GM23338 (cell line): ENCODE measurements at regions not wholly inside any gene's neighbourhood (a gene's known extent, or its start where the extent isn't known, plus 50 kb on each side); places are given as distances from the start of the nearest gene placed in this dataset.

Source experiments
- ATAC-seq: fragments of 200-7000 bp; cut with Tn5 transposase; 3 replicates; pipeline ENCODE4 v1.9.1; 2020
- DNase-seq: peaks from one replicate; pipeline ENCODE4 v3.0.0-alpha.2; 2015; ENCODE audit warnings: low spot score
- H2AFZ ChIP-seq: fragments of 200-600 bp; sonication (generic); 2 replicates; pipeline ENCODE4 v1.8.0; 2016; ENCODE audit warnings: antibody characterized with exemption, mild to moderate bottlenecking, moderate library complexity
- H3F3A ChIP-seq: fragments of 200-600 bp; sonication (generic); replicated peaks from 2 replicates; pipeline ENCODE4 v1.8.0; 2017; ENCODE audit warnings: antibody characterized with exemption, mixed run types, low read depth
- H3K27ac ChIP-seq: fragments of 200-600 bp; sonication (generic); 2 replicates; pipeline ENCODE4 v1.6.1; 2016; ENCODE audit warnings: low read depth
- H3K27me3 ChIP-seq: fragments of 200-600 bp; sonication (generic); 2 replicates; pipeline ENCODE4 v1.8.0; 2016; ENCODE audit warnings: mild to moderate bottlenecking, mixed run types, moderate library complexity; ENCODE audit not compliant: insufficient read depth
- H3K36me3 ChIP-seq: fragments of 200-600 bp; sonication (generic); 2 replicates; pipeline ENCODE4 v1.8.0; 2016; ENCODE audit warnings: mild to moderate bottlenecking; ENCODE audit not compliant: insufficient read depth
- H3K4me1 ChIP-seq: fragments of 200-600 bp; sonication (generic); 2 replicates; pipeline ENCODE4 v1.8.0; 2016; ENCODE audit warnings: mild to moderate bottlenecking, moderate library complexity; ENCODE audit not compliant: insufficient read depth
- H3K4me2 ChIP-seq: fragments of 200-600 bp; sonication (generic); 2 replicates; pipeline ENCODE4 v1.7.1; 2017; ENCODE audit warnings: mixed run types
- H3K4me3 ChIP-seq: fragments of 200-600 bp; sonication (generic); 2 replicates; pipeline ENCODE4 v1.6.1; 2016; ENCODE audit warnings: mixed run types
- H3K79me2 ChIP-seq: fragments of 200-600 bp; sonication (generic); replicated peaks from 2 replicates; pipeline ENCODE4 v1.8.0; 2017; ENCODE audit warnings: mild to moderate bottlenecking; ENCODE audit not compliant: insufficient read depth
- H3K9me2 ChIP-seq: fragments of 200-600 bp; sonication (generic); 2 replicates; pipeline ENCODE4 v1.8.0; 2017; ENCODE audit not compliant: insufficient read depth
- H4K20me1 ChIP-seq: fragments of 200-600 bp; sonication (generic); replicated peaks from 2 replicates; pipeline ENCODE4 v1.8.0; 2017; ENCODE audit warnings: mild to moderate bottlenecking; ENCODE audit not compliant: insufficient read depth
- H3K27ac Mint-ChIP-seq: 2 replicates; pipeline ENCODE4 v1.8.0; 2020; ENCODE audit warnings: inconsistent platforms, mild to moderate bottlenecking, moderate library complexity, mixed read lengths
- H3K27me3 Mint-ChIP-seq: 3 replicates; pipeline ENCODE4 v1.8.0; 2022; ENCODE audit warnings: low read depth, mild to moderate bottlenecking, moderate library complexity, mixed read lengths, inconsistent platforms; ENCODE audit not compliant: insufficient read depth, poor library complexity
- H3K36me3 Mint-ChIP-seq: 3 replicates; pipeline ENCODE4 v1.8.0; 2021; ENCODE audit warnings: low read depth, mild to moderate bottlenecking, inconsistent platforms, moderate library complexity, mixed read lengths
- H3K4me1 Mint-ChIP-seq: 3 replicates; pipeline ENCODE4 v1.8.0; 2020; ENCODE audit warnings: mild to moderate bottlenecking, inconsistent platforms, mixed read lengths
- H3K4me3 Mint-ChIP-seq: 3 replicates; pipeline ENCODE4 v1.8.0; 2021; ENCODE audit warnings: moderate library complexity, mild to moderate bottlenecking, inconsistent platforms, mixed read lengths
- H3K9me3 Mint-ChIP-seq: 3 replicates; pipeline ENCODE4 v1.8.0; 2020; ENCODE audit warnings: moderate library complexity, mild to moderate bottlenecking, inconsistent platforms, mixed read lengths
- CREB1 ChIP-seq: fragments of 250-450 bp; sonication (Bioruptor Pico); IDR thresholded peaks from 2 replicates; pipeline ENCODE4 v1.5.0; 2020; ENCODE audit warnings: low read depth, mild to moderate bottlenecking, moderate library complexity
- EZH2 ChIP-seq: fragments of 200-600 bp; sonication (generic); IDR thresholded peaks from one replicate; pipeline ENCODE4 v1.8.0; 2017; ENCODE audit warnings: antibody characterized with exemption, mild to moderate bottlenecking, low read depth; ENCODE audit not compliant: unreplicated experiment
- EZH2phosphoT487 ChIP-seq: fragments of 200-600 bp; sonication (generic); IDR thresholded peaks from one replicate; pipeline ENCODE4 v1.8.1; 2018; ENCODE audit warnings: antibody characterized with exemption; ENCODE audit not compliant: unreplicated experiment
- JUNB ChIP-seq: IDR thresholded peaks from one replicate; pipeline ENCODE4 v1.6.1; 2016; ENCODE audit warnings: antibody characterized with exemption; ENCODE audit not compliant: unreplicated experiment
- NANOG ChIP-seq: IDR thresholded peaks from 2 replicates; pipeline ENCODE4 v1.6.1; 2016; ENCODE audit warnings: antibody characterized with exemption, borderline replicate concordance
- POLR2AphosphoS5 ChIP-seq: IDR thresholded peaks from 2 replicates; pipeline ENCODE4 v1.6.1; 2016; ENCODE audit warnings: antibody characterized with exemption, low read depth
- STAT1 ChIP-seq: IDR thresholded peaks from one replicate; pipeline ENCODE4 v1.6.1; 2016; ENCODE audit warnings: antibody characterized with exemption; ENCODE audit not compliant: unreplicated experiment
- ZNF114 ChIP-seq: fragments of 250-450 bp; sonication (Bioruptor Pico); IDR thresholded peaks from 2 replicates; pipeline ENCODE4 v1.5.0; 2020; ENCODE audit warnings: mild to moderate bottlenecking, moderate library complexity
- ZNF331 ChIP-seq: fragments of 250-450 bp; sonication (Bioruptor Pico); IDR thresholded peaks from 2 replicates; pipeline ENCODE4 v1.5.0; 2020; ENCODE audit warnings: low read depth, mild to moderate bottlenecking, moderate library complexity
- TF ChIP-seq, protein P1 (sequence below): IDR thresholded peaks from 2 replicates; pipeline ENCODE4 v1.6.1; 2016; ENCODE audit warnings: antibody characterized with exemption
- TF ChIP-seq, protein P2 (sequence below): IDR thresholded peaks from one replicate; pipeline ENCODE4 v1.6.1; 2018; ENCODE audit warnings: antibody characterized with exemption; ENCODE audit not compliant: unreplicated experiment
- TF ChIP-seq, protein P3 (sequence below): fragments of 250-450 bp; sonication (Bioruptor Pico); IDR thresholded peaks from 2 replicates; pipeline ENCODE4 v1.5.0; 2020; ENCODE audit warnings: mild to moderate bottlenecking, moderate library complexity
- TF ChIP-seq, protein P4 (sequence below), 2 experiments: fragments of 200-600 bp in 1 of 2; sonication (generic) in 1 of 2; conservative IDR thresholded peaks; 2 replicates each; pipeline versions ENCODE4 v1.5.1 to v1.6.1; 2016 to 2017; ENCODE audit warnings: antibody characterized with exemption in 2 of 2, low read depth in 2 of 2, mild to moderate bottlenecking in 2 of 2, moderate library complexity in 1 of 2

DNA sequence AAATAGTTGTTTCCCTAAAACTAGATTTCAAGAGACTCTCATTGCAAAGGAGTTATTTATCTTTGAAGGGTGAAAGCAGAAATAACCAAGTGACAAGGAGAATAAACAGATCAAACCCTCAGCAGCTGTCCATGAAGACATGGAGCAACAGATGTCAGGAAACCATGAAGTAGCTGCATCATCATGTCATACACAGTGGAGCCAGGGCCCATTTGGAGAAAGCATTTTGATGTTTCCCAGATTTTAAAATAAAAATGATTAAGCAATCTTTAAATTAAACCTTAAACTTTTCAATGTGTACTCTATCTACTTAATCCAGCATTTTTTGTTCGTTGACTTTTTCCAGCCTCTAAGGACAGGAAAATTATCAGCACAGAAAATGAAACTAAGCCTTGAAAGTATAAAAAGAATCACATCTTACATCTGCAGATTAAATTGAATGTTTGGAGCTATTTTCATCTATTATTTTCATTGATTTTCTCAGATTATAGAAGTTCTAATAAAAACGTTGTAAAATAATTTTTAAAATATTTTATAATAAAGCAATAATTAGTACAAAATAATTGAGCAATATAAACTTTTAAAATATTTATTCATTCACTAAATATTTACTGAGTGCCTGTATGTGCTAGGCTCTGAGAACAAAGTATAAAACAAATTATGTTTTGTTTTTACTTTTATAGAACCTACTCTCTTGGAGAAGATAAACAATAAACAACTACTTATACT lies 860.1 kb downstream of the BCL11A start:
- Histone ChIP-seq H3F3A (no peaks in the 10 kb centered on the region), H3K27ac (no peak overlapping the region), H3K27me3 (no peaks in the 10 kb centered on the region), H3K36me3 (no peaks in the 10 kb centered on the region), H4K20me1 (no peaks in the 10 kb centered on the region), H3K79me2 (no peaks in the 10 kb centered on the region), H3K4me2 (no peak overlapping the region), H3K4me1 (peaks cover 4% of the 10 kb centered on the region; the same call in 1 of the 2 replicates), H2AFZ (no peak overlapping the region), H3K4me3 (no peak overlapping the region), H3K9me2 (no peaks in the 10 kb centered on the region)
- Mint-ChIP-seq H3K4me3 (no peak overlapping the region), H3K36me3 (no peaks in the 10 kb centered on the region; the same call in 2 of the 3 replicates), H3K9me3 (peaks cover 4% of the 10 kb centered on the region; the same call in 2 of the 3 replicates), H3K4me1 (peaks cover 5% of the 10 kb centered on the region; the same call in 2 of the 3 replicates), H3K27ac (no peak overlapping the region), H3K27me3 (no peaks in the 10 kb centered on the region)
- ATAC-seq (no peak), DNase-seq (no peak)
- TF ChIP-seq, protein P1, sequence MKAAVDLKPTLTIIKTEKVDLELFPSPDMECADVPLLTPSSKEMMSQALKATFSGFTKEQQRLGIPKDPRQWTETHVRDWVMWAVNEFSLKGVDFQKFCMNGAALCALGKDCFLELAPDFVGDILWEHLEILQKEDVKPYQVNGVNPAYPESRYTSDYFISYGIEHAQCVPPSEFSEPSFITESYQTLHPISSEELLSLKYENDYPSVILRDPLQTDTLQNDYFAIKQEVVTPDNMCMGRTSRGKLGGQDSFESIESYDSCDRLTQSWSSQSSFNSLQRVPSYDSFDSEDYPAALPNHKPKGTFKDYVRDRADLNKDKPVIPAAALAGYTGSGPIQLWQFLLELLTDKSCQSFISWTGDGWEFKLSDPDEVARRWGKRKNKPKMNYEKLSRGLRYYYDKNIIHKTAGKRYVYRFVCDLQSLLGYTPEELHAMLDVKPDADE, result no peak
- TF ChIP-seq ZNF114 (CRISPR knock-in tag) (no peak), CREB1 (CRISPR knock-in tag) (no peak), STAT1 (no peak), JUNB (no peak), POLR2AphosphoS5 (no peak), EZH2 (no peak), NANOG (no peak), ZNF331 (CRISPR knock-in tag) (no peak), EZH2phosphoT487 (no peak)
- TF ChIP-seq, protein P2, sequence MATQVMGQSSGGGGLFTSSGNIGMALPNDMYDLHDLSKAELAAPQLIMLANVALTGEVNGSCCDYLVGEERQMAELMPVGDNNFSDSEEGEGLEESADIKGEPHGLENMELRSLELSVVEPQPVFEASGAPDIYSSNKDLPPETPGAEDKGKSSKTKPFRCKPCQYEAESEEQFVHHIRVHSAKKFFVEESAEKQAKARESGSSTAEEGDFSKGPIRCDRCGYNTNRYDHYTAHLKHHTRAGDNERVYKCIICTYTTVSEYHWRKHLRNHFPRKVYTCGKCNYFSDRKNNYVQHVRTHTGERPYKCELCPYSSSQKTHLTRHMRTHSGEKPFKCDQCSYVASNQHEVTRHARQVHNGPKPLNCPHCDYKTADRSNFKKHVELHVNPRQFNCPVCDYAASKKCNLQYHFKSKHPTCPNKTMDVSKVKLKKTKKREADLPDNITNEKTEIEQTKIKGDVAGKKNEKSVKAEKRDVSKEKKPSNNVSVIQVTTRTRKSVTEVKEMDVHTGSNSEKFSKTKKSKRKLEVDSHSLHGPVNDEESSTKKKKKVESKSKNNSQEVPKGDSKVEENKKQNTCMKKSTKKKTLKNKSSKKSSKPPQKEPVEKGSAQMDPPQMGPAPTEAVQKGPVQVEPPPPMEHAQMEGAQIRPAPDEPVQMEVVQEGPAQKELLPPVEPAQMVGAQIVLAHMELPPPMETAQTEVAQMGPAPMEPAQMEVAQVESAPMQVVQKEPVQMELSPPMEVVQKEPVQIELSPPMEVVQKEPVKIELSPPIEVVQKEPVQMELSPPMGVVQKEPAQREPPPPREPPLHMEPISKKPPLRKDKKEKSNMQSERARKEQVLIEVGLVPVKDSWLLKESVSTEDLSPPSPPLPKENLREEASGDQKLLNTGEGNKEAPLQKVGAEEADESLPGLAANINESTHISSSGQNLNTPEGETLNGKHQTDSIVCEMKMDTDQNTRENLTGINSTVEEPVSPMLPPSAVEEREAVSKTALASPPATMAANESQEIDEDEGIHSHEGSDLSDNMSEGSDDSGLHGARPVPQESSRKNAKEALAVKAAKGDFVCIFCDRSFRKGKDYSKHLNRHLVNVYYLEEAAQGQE, result no peak
- TF ChIP-seq, protein P3, sequence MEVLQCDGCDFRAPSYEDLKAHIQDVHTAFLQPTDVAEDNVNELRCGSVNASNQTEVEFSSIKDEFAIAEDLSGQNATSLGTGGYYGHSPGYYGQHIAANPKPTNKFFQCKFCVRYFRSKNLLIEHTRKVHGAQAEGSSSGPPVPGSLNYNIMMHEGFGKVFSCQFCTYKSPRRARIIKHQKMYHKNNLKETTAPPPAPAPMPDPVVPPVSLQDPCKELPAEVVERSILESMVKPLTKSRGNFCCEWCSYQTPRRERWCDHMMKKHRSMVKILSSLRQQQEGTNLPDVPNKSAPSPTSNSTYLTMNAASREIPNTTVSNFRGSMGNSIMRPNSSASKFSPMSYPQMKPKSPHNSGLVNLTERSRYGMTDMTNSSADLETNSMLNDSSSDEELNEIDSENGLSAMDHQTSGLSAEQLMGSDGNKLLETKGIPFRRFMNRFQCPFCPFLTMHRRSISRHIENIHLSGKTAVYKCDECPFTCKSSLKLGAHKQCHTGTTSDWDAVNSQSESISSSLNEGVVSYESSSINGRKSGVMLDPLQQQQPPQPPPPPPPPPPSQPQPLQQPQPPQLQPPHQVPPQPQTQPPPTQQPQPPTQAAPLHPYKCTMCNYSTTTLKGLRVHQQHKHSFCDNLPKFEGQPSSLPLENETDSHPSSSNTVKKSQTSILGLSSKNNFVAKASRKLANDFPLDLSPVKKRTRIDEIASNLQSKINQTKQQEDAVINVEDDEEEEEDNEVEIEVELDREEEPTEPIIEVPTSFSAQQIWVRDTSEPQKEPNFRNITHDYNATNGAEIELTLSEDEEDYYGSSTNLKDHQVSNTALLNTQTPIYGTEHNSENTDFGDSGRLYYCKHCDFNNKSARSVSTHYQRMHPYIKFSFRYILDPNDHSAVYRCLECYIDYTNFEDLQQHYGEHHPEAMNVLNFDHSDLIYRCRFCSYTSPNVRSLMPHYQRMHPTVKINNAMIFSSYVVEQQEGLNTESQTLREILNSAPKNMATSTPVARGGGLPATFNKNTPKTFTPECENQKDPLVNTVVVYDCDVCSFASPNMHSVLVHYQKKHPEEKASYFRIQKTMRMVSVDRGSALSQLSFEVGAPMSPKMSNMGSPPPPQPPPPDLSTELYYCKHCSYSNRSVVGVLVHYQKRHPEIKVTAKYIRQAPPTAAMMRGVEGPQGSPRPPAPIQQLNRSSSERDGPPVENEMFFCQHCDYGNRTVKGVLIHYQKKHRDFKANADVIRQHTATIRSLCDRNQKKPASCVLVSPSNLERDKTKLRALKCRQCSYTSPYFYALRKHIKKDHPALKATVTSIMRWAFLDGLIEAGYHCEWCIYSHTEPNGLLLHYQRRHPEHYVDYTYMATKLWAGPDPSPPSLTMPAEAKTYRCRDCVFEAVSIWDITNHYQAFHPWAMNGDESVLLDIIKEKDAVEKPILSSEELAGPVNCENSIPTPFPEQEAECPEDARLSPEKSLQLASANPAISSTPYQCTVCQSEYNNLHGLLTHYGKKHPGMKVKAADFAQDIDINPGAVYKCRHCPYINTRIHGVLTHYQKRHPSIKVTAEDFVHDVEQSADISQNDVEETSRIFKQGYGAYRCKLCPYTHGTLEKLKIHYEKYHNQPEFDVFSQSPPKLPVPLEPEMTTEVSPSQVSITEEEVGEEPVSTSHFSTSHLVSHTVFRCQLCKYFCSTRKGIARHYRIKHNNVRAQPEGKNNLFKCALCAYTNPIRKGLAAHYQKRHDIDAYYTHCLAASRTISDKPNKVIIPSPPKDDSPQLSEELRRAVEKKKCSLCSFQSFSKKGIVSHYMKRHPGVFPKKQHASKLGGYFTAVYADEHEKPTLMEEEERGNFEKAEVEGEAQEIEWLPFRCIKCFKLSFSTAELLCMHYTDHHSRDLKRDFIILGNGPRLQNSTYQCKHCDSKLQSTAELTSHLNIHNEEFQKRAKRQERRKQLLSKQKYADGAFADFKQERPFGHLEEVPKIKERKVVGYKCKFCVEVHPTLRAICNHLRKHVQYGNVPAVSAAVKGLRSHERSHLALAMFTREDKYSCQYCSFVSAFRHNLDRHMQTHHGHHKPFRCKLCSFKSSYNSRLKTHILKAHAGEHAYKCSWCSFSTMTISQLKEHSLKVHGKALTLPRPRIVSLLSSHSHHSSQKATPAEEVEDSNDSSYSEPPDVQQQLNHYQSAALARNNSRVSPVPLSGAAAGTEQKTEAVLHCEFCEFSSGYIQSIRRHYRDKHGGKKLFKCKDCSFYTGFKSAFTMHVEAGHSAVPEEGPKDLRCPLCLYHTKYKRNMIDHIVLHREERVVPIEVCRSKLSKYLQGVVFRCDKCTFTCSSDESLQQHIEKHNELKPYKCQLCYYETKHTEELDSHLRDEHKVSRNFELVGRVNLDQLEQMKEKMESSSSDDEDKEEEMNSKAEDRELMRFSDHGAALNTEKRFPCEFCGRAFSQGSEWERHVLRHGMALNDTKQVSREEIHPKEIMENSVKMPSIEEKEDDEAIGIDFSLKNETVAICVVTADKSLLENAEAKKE (CRISPR knock-in tag), result no peak
- TF ChIP-seq, protein P4, sequence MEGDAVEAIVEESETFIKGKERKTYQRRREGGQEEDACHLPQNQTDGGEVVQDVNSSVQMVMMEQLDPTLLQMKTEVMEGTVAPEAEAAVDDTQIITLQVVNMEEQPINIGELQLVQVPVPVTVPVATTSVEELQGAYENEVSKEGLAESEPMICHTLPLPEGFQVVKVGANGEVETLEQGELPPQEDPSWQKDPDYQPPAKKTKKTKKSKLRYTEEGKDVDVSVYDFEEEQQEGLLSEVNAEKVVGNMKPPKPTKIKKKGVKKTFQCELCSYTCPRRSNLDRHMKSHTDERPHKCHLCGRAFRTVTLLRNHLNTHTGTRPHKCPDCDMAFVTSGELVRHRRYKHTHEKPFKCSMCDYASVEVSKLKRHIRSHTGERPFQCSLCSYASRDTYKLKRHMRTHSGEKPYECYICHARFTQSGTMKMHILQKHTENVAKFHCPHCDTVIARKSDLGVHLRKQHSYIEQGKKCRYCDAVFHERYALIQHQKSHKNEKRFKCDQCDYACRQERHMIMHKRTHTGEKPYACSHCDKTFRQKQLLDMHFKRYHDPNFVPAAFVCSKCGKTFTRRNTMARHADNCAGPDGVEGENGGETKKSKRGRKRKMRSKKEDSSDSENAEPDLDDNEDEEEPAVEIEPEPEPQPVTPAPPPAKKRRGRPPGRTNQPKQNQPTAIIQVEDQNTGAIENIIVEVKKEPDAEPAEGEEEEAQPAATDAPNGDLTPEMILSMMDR (conservative IDR thresholded peaks at IDR 0.05; ENCODE audit: low read depth in 2 of 2), result no peak
